HG02973 (cell line): ENCODE measurements at regions not wholly inside any gene's neighbourhood (a gene's known extent, or its start where the extent isn't known, plus 50 kb on each side); places are given as distances from the start of the nearest gene placed in this dataset.
"Not testable (repeated sequence)": the region's sequence is repeated elsewhere in the genome, so short reads cannot be mapped to it uniquely, and the experiment has no call there.

ENCODE experiments used
- ATAC-seq: cut with Tn5 transposase; IDR thresholded peaks from one replicate; pipeline ENCODE4 v1.9.1; 2021; ENCODE audit warnings: moderate library complexity; ENCODE audit not compliant: unreplicated experiment

DNA sequence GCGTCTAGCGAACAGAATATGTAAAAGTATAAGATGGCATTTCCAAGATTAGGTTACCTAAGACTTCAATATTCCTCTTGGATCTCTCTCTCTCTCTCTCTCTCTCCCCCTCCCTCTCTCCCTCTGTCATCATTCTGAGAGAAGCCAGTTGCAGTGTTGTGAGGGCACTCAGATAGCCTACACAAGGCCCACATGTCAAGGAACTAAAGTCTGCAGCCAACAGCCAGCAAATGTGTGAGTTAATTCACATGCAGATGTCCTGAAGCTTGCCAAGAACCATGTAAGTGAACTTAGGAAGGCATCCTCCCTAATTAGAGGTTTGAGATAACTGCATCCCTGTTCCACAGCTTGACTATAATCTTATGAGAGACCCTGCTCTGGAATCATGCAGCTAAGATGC is 822.9 kb upstream of the PRR20A start:
- ATAC-seq: no peak

DNA sequence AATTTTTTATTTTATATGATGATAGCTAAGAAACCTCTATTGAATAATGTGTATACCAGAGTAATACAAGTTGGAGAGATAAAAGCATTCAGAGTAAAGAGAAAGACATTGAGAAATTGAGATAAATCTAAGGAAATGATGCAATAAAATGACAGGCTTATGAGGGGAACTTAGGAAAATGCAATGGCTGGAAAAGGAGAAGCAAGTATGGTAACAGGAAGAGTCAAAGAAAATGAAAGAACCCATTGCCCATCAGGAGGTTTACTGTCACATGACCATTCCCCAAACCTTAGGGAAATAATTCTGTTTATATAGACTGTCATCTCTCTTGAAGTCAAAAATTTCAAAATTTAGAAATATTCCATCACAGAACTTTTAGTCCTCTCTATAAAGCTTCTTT is 808.0 kb upstream of the PRR20A start:
- ATAC-seq: no peak

DNA sequence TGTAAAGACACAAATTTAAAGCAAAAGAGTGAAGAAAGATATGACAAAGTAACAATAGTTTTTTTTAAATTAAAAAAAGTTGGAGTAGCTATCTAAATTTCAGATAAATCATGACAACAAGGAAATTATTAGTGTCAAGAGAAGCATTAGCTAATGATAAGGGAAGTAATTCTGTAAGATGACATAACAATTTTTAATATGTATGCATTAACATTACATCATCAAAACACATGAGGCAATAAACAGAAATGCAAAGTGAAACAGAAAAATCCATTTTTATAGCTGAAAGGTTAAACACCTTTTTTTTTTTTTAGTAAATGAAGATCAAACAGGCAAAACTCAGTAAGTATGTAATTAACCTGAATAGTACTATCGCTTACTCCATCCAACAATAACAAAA is 804.9 kb upstream of the PRR20A start:
- no peak for ATAC-seq

DNA sequence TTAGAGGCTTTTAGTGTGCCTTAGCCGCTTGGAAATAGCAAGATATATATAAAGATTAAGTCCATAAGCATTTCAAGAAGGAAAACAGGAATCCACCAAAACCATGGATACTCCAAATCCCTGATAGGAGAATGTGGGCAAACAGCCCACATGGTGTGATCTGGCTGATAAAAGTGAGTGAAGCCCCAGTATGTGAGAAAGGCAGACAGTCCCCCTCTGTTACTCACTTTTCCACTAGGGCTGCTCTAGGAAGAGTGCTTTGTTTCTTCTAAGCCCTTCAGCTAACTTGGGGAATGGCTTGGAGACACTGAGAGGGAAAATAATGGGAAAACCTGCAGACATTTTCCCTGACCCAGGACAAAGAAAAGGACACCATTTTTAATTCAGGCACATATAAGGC is 802.3 kb upstream of the PRR20A start:
- no peak for ATAC-seq

DNA sequence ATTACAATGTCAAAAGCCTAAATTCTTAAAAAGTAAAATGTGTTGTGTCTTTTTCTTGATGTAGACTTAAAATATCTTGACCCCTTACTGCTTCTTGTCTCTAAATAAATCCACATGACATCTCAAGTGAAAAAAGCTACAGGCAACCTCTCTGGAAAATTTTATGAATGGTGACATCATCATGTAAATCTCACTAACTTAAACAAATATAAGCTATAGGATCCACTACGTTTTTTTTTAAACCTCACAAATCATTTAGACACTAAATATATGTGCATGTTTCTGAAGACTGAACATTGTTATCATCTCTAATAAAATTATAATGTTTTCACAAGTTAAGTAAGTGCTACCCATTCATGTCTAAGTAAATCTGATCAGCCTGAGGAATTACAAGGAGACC is 793.7 kb upstream of the PRR20A start:
- ATAC-seq: no peak

DNA sequence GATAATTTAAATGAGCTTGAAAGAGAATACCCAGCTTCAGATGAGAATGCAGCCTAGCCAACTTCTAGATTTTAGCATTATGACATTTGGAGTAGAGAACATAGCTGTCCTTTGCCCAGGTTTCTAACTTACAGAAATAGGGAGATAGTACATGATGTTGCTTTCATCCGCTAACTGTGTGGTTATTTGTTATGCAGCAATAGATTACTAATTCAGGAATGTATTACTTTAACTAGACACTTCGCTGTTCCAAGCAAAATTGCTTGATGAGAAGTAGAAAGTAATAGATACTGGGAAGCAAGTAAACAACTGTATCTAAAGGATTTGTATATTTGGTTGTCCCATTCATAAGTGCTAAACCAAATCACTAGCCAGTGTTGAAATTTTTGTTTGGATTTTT is 790.9 kb upstream of the PRR20A start:
- ATAC-seq: no peak

DNA sequence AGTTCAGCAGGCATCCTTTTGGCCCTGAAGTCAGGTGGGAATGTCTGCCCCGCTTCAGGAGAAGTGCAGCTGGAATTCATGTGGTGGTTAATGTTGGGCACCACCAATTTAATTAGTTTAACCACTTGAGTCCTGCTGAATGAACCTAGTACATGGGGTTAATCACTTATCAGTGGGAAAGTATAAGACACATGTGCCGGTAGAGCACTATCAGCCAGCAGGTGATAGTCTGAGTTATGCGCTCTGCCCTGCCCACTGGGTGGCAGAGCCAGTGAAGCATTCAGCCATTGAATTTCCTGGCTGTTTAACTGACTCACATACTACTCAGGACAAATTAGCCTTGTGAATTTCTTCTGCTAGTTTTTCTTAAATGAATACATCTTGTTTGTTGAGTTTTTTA is 789.7 kb upstream of the PRR20A start:
- no peak for ATAC-seq

DNA sequence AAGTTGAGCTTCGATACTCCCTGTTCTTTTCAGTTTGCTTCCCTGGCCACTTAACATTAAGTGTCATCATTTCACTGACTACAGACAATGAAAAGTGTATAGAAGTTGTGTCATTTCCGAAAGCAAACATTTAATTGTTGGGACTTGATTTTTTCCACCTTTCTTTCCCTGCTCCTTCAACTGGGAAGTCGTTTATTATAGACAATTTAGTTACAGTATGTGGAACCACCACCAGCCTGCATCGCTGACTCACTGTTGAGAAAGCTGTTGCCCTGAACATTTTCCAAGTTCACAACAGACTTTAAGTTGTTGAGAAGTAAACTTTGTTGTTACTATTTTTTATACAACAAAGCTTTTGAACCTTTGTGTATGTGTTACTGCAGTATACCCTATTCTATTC is 788.4 kb upstream of the PRR20A start:
- ATAC-seq: no peak

DNA sequence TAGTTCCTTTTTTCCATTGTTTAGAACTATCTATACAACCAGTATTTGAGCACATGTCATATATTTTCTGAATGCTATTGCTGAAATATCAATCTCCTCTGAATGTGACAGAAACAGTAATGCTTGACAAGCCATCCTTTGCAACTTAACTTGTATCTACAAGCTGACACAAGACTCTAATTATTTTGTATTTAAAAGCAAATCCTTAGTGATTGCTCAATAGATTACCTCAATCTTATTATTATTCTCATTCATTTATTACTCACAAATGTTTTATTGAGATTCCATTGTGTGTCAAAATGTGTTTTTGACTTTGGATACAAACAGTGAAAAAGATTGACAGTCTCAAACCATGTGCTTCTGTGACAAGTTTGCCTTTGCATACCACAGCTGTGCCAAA is 787.8 kb upstream of the PRR20A start:
- ATAC-seq: no peak

DNA sequence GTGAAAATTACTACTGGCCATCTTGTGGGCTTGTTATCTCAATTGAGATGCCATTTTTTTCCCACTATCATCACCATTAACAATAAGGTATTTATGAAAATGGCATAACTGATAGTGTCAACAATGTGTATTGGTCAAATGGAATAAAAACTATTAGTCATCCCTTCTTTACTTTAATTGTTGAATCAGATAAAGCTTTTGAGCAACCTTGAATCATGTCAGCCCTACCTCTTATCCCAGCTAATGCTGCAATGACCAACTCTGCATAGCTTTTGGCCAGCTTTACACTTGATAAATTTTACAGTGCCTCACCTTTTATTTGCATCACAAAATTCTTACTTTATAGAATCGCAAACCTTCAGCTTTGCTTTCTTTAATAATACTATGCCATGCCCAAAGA is 784.0 kb upstream of the PRR20A start:
- ATAC-seq: no peak

DNA sequence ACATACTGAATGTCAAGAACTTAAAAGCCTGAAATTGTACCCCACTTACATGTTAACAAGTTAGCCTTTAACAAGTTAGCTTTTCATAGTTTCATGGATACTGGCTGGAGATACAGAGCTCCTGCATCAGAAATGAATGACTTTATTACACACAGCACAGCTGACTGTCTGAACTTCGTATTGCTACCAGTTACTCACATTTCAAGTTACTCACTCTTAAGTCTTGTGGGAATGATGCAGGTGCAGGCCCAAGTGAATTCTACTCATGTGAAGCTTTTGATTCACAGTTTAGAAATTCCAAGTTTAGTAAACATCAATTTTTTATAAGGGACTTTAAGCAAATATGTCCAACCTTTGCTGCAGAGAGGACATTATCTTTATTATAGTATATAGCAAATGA is 762.2 kb upstream of the PRR20A start:
- ATAC-seq: no peak

DNA sequence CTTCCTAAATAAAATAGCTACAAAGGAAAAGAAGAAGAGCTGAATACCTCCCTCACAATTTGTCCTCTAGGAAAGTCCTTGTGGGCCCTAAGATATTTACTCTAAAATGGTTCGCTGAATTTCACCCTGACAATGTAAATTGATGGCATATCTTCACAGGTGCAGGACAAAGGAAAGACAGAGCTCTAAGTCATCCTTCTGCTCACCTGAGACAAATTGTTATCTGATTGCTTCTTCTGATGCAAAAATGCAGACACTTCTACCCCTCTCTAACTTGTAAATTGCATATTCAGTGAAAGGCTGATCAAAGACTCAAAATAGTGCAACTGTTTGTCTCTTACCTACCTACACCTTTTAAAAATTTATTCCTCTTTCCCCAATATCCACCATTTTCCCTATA is 747.2 kb upstream of the PRR20A start:
- no peak for ATAC-seq

DNA sequence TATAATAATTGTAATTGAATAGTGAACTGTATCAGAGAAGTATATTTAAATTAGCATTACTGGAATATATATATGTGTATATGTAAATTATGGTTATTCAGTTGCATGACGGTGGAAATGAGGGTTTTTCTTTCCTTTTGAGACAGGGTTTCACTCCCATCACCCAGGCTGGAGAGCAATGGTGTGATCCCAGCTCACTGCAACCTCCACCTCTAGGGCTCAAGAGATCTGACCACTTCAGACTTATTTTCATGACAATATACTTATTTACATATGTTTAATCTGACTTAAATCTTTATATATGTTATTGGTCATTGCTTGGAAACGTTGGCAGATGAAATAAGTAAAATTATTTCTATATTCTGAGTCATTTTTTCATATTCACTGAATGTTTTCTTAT is 744.4 kb upstream of the PRR20A start:
- no peak for ATAC-seq

DNA sequence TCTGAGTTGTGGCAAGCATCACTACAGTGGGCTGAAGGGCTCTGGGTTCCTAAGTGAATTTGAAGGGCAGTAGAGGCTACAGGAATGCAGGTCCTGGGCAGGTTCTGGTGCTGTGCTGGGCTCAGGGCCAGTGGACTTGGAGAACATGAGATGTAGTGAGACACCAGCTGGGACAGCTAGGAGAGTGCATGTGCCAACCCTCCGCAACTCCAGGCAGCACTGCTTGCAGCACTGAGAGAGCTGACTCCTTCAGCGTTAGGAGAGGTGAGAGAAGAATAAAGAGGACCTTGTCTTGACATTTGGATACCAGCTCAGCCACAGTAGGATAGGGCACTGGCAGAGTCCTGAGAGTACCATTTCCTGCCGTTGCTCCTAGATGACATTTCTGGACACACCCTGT is 739.9 kb upstream of the PRR20A start:
- ATAC-seq: no peak

DNA sequence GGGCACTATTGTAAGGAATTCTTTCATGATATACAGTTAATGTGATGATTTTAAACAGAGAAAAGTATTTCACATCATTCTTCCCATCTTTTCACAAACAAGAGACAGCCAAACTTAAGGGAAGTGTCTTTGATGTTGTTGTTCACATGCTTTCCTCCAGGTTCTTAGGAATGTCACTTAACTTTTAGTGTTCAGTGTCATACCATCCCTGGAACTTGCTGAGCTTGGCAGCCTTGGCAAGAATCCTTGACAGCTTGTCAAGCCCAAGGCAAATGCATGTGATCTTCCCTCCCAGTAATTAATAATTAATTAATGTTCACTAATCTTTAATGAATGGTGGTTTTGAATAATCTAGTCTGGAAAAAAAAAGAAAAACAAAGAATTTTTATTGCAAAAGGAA is 727.9 kb upstream of the PRR20A start:
- no peak for ATAC-seq

DNA sequence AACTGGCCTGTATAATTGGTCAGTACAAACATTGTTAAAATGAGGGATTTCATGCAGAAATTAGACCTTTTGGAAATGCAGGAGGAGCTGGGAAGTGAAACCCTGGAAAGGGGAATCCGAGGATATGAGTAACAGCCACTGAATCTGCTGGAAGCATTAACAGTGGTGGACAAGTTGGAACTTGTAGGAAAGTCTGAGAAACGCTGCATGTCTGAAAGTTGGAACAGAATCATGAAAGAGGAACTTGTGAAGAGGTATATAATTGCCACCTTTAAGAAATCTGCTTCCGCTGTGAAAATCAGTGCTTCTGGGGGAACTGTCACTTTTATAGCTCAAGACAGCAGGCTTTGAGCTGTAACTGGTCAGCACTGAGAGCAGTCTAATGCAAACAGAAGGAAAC is 716.5 kb upstream of the PRR20A start:
- no peak for ATAC-seq

DNA sequence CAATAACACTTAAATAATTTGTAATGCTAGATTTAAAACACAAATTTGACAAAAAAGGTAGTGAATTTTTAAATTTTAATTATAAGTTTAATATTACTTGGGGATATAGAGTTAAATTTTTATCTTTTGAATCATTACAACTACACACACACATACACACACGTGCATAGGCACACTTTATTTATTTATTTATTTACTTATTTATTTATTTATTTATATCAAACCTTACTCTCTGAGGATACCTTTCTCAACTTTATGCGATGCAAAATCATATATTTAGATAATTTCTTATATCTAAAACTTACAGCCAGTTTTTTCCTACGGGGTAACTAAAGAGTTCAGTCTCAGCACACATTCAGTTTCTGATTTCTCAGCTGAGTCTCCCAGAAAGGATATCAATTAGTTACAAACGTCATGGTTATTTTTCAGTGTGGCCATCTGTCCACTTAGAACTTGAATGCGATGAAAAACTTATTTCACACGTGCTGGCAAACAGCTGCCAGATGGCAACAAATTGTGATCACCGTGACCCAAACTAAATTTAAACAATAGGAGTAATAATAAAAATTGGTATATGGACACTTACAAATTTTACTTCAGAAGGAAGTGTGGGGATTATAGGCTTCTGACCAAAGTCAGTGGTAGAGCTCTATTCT is 683.1 kb upstream of the PRR20A start:
- no peak for ATAC-seq

DNA sequence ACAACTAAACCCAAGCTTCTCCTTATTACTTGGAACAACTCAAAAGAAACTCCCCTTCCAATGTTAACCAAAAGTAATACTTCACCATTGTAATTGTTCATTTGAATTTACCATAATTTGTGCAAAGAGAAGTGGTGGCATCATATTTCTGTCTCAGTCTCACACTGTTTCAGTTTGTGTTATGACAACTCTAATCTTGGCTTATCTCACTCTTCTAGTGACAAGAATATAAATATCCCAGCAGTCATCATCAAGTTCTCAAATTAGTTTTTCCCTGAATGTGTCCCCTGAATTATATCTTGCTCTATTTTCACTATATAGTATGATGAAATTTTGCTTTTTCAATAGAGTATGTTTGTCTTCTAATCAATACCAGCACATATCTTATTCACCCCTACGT is 681.4 kb upstream of the PRR20A start:
- no peak for ATAC-seq

DNA sequence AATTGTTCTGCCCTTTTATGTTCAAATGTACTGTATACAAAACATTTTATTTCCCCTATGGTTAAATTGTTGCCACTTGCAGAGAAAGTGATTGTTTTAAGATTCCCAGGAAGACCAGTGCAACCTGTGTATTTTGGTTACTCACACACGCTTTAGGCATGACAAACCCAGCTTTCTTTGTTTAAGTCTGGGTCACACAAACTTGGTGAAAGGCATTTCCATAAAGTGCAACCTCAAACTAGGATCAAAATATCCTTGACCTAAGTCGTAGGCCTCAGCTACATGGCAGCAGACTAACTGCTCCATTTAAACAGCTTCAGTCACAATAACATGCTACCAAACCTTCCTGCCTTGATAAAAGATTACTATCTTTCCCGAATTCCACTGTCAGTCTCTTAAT is 639.0 kb upstream of the PRR20A start:
- no peak for ATAC-seq

DNA sequence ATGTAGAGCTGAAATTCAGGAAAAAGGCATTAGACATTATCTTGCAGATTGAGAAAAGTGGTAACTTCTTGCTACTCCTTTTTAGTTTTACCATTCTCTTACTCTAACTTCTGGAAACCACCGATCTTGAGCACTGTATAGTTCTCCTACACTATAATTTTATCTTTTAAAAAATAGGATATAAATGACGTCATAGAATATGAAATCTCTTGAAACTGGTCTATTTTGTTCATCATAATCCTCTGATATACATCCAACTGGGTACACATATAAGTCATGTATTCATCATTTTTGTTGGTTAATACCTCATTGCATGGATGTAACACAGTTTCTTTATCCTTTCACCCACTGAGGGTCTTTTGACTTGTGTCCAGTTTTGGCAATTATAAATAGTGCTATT is 629.9 kb upstream of the PRR20A start:
- ATAC-seq: no peak

DNA sequence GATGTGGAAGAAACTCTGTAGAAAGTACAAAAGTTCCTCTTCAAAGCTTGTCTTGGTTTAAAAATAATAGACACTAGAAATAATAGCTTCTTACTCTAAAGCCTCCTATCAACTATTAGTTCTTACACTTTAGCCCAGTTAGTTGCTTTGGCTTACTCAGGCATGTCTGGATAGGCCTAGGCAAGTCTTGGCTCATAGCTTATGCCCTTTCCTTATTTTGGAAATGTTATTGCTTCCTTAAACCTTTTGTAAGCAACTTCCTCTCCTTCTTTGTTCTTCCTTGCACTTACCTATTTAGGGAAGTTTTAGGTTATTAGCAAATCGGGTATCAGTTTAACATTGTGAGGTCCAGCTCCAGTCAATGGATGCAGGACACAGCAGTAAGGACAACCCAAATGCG is 628.4 kb upstream of the PRR20A start:
- ATAC-seq: not testable (repeated sequence)

DNA sequence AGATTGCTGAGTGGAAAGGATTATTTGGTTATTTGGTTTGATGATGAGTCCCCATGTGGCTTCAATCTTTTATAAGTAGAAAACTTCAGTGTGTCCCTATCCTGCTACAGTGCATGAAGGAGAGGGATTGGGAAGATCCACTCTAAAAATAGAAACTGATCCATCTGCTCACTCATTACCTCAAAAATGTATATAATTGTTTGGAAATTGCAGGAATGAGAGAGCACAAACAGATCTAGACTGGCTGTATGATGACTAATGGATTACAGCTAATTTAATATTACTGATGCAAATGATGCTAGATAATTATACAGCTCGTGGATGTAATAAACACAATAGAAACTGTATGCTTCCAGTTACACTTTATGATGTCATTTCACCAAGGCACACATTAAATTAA is 625.3 kb upstream of the PRR20A start:
- no peak for ATAC-seq

DNA sequence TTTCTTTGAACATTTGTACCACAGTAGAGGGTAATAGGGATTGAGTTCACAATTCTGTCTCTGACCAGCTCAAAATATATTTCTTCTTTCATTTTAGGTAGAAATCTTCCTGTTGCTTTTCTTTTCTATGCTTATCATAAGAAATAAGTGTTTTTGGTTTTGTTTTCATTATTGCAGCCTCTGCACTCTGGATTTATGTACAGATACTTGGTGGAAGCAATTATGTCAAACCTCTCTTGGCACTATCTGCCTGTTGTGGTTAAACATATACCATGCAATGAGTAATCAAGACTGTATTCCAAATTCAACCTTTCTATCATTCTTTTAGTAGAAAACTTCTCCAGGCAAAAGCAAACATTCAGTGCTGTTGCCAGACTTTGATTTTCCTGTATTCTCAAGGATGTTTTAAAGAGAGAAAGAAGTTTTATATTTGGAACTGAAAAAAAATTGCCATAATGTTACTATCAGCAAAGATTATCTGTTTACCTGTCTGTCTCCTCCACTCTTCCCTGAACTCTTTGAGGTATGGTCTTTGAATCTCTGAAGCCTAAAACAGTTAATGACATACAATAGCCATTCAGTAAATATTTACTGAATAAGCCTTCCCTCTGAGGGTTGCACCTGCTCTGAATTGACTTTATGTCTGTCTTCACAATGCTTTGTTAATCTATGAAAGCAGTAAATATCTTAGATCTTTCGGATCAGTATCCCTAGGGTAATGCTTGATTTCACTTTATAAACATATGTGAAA is 612.5 kb upstream of the PRR20A start:
- no peak for ATAC-seq
